Mesodermal cell (in vitro differentiated cells): ENCODE measurements at regions not wholly inside any gene's neighbourhood (a gene's known extent, or its start where the extent isn't known, plus 50 kb on each side); places are given as distances from the start of the nearest gene placed in this dataset.
A peak's percentile ranks its signal among the peaks of the same experiment; 100 is the strongest.
"Not testable (repeated sequence)": the region's sequence is repeated elsewhere in the genome, so short reads cannot be mapped to it uniquely, and the experiment has no call there.

Experiments used
- H3K27ac ChIP-seq: 2 replicates; pipeline ENCODE4 v1.7.0; 2013; ENCODE audit warnings: mild to moderate bottlenecking, low read depth, low read length, moderate library complexity; ENCODE audit not compliant: severe bottlenecking
- H3K36me3 ChIP-seq: 2 replicates; pipeline ENCODE4 v1.7.1; 2013; ENCODE audit warnings: mild to moderate bottlenecking, low read length, moderate library complexity; ENCODE audit not compliant: control insufficient read depth, insufficient read depth
- H3K4me1 ChIP-seq: one replicate; pipeline ENCODE4 v1.7.1; 2013; ENCODE audit warnings: mild to moderate bottlenecking, low read length; ENCODE audit not compliant: insufficient read depth, control insufficient read depth, poor library complexity, severe bottlenecking
- H3K4me3 ChIP-seq: 2 replicates; pipeline ENCODE4 v1.7.0; 2013; ENCODE audit warnings: low read length, control low read depth, mild to moderate bottlenecking; ENCODE audit not compliant: insufficient read depth, poor library complexity, severe bottlenecking; ENCODE audit errors: extremely low read depth
- H3K9me3 ChIP-seq: 2 replicates; pipeline ENCODE4 v1.7.1; 2013; ENCODE audit warnings: mild to moderate bottlenecking, low read length, moderate library complexity; ENCODE audit not compliant: control insufficient read depth
- WGBS, 2 experiments: methylation state at CpG; one replicate each; pipeline ENCODE4 v1.1.5; 2013; ENCODE audit warnings: missing lambda C conversion rate in 2 of 2; ENCODE audit not compliant: insufficient coverage in 2 of 2; 5-methylcytosine and 5-hydroxymethylcytosine counted together

DNA sequence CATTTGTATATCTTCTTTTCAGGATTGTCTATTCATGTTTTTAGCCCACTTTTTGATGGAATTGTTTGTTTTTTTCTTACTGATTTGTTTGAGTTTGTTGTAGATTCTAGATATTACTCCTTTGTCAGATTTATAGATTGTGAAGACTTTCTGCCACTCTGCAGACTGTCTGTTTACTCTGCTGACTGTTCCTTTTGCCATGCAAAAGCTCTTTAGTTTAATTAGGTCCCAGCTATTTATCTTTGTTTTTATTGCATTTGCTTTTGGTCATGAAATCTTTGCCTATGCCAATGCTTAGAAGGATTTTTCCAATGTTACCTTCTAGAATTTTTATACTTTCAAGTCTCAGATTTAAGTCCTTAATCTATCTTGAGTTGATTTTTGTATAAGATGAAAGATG is 564.0 kb upstream of the NECTIN3 start:
- H3K4me3 ChIP-seq, H3K36me3 ChIP-seq, H3K9me3 ChIP-seq, H3K27ac ChIP-seq, H3K4me1 ChIP-seq: not testable (repeated sequence)

DNA sequence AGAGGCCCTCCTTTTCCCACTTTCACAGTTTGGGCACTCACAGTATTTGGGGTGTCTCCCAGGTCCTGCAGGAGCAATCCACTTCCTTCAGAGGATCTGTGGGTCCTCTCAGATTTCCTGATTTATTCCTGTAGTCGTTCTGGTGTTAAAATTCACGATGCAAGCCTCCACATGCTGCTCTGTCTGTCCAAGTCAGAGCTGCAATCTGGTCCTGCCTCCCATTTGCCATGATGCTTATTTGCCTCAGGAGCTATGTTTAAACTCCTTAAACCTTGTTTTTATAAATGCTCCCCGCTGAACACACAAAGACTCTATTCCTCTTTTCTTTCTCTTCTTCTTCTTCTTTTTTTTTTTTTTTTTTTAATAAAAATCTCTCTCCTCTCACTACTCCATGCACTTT is 558.7 kb upstream of the NECTIN3 start:
- Histone ChIP-seq H3K36me3 (no peaks in the 10 kb centered on the region), H3K4me1 (no peaks in the 10 kb centered on the region), H3K4me3 (no peak overlapping the region), H3K9me3 (no peaks in the 10 kb centered on the region), H3K27ac (no peak overlapping the region)
- 90 to 91% methylated on average over 3 of the region's 3 CpGs for WGBS, 2 experiments

DNA sequence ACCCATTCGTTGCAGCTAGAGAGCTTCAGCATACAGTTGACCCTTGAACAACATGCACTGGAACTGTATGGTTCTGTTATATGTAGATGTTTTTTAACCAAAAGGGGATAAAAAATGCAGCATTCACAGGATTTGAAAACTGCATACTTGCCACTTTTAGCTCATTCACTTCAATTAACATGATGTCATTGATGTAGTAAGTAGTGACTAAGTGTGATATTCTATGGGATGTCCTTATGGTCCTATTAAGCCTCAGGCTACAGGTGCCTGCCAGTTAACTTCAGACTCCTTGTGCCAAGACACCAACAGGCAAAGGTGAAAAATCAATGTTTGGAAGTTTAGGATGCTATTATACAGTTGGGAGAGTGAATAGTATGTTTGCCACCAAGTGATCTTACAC is 553.6 kb upstream of the NECTIN3 start:
- Histone ChIP-seq H3K4me3 (no peak overlapping the region), H3K36me3 (no peaks in the 10 kb centered on the region), H3K4me1 (no peaks in the 10 kb centered on the region), H3K9me3 (no peaks in the 10 kb centered on the region), H3K27ac (no peak overlapping the region)
- WGBS, 2 experiments, result 100% methylated on average over 1 of the region's 1 CpG; no CpG with 5 or more reads in 1 of the 2 experiments

DNA sequence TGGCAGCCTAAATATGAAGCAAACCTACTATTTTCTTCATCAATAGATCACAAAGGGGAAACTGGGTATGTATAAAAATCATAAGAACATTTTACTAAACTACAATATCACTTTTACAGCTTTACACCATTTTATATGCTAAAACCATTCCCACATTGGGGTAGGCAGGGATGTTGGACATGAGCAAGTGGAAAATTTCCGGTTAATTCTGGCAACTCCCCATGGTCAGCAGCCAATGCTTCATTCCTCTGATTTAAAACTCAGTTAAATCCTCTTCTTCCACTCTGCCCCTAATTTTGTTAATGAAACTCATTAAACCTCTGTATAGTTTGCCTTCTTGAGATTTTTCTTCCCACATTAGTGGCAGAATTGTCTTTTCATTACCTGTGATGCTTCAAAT is 552.5 kb upstream of the NECTIN3 start:
- WGBS, 2 experiments, result no CpG with 5 or more reads among the region's 1 CpG
- no peak overlapping the region for H3K4me3 ChIP-seq

DNA sequence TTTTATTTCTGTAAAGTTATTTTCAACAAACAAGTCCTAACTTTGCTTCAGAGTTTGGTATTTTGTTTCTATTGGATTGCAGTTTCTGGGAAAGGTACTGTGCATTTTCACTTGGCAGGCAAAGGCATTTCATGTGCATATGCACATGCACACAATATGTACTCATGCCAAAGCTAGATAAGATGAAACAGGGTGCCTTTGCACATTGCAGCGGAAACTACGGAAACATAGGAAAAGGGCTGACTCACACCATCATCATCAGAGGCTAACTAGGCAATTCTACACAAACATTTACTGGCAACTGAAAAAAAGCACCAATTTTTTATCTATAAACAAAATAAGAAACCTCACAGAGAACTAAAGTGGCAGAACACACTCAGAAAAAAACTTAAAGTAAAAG is 550.6 kb upstream of the NECTIN3 start:
- 90 to 100% methylated on average over 1 to 2 of the region's 2 CpGs for WGBS, 2 experiments

More for the DNA sequence above, 552.5 kb upstream of the NECTIN3 start:
- Histone ChIP-seq H3K27ac (no peak overlapping the region), H3K9me3 (no peaks in the 10 kb centered on the region), H3K4me1 (no peaks in the 10 kb centered on the region), H3K36me3 (no peaks in the 10 kb centered on the region)

DNA sequence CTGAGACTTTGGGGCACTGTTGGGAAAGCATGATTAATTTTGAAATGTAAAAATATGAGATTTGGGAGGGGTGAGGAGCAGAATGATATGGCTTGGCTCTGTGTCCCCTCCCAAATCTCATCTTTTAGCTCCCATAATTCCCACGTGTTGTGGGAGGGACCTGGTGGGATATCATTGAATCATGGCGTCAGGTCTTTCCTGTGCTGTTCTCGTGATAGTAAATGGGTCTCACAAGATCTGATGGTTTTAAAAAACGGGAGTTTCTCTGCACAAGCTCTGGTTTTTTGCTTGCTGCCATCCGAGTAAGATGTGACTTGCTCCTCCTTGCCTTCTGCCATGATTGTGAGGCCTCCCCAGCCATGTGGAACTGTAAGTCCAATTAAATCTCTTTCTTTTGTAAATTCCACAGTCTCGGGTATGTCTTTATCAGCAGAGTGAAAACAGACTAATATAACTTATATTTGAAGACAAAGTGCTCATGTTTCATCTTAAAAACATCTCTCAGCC is 546.0 kb upstream of the NECTIN3 start:
- 72% methylated on average over 4 of the region's 6 CpGs; no CpG with 5 or more reads in 1 of the 2 experiments for WGBS, 2 experiments
- H3K27ac ChIP-seq, H3K9me3 ChIP-seq, H3K4me3 ChIP-seq, H3K36me3 ChIP-seq: not testable (repeated sequence)
- peaks cover 13% of the 10 kb centered on the region for H3K4me1 ChIP-seq

More for the DNA sequence above, 550.6 kb upstream of the NECTIN3 start:
- H3K4me3 ChIP-seq, result no peak overlapping the region
- H3K27ac ChIP-seq, result peak overlapping the region; percentile 37
- H3K9me3 ChIP-seq, result no peaks in the 10 kb centered on the region
- no peaks in the 10 kb centered on the region for H3K4me1 ChIP-seq
- no peaks in the 10 kb centered on the region for H3K36me3 ChIP-seq

DNA sequence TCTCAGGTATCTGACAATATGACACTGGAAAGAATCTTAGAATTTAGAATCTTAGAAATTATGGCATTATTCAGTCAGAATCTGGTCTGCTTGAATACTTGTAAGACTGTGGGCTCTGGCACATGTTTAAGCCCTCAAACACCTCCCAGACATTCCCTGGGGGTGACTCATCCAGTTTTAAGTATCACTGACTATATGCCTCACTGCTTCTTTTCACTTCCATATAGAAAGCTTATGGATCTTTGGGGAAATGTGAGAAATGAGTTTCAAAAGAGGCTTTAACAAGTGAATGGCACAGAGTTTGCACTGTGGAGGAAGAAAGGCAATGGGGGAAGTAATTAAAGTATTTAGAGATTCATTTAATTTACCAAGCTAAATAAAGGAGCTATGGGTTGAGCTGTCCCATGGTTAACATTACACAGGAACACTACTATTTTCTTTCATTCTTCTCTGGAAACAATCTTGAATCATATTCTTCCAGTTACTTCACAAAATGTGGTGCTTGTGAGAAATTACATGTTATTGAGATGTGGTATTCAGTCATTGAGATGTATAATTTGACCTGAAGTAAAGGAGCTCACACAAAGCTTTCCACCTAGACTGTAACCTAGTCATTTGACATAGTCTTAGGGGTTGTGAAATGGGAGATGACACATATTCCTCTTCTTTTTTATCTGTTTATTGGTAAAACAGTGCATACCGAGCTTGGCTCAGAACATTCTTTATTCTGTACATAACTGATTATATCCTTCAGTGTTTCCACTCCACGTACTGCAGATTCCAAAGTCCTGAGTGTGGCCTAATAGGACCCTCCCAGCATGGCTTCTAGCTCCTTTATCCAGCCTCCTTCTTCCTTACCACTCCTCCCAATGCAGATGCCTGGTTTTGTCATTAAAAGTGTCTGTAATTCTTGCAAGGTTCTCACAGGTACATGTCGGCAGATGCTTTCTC is 544.6 kb upstream of the NECTIN3 start:
- Histone ChIP-seq H3K4me1 (peaks cover 13% of the 10 kb centered on the region), H3K4me3 (no peak overlapping the region), H3K27ac (peak overlapping the region; percentile 93), H3K9me3 (peaks cover 3% of the 10 kb centered on the region), H3K36me3 (no peaks in the 10 kb centered on the region)
- WGBS, 2 experiments, result 61 to 66% methylated on average over 2 of the region's 3 CpGs

DNA sequence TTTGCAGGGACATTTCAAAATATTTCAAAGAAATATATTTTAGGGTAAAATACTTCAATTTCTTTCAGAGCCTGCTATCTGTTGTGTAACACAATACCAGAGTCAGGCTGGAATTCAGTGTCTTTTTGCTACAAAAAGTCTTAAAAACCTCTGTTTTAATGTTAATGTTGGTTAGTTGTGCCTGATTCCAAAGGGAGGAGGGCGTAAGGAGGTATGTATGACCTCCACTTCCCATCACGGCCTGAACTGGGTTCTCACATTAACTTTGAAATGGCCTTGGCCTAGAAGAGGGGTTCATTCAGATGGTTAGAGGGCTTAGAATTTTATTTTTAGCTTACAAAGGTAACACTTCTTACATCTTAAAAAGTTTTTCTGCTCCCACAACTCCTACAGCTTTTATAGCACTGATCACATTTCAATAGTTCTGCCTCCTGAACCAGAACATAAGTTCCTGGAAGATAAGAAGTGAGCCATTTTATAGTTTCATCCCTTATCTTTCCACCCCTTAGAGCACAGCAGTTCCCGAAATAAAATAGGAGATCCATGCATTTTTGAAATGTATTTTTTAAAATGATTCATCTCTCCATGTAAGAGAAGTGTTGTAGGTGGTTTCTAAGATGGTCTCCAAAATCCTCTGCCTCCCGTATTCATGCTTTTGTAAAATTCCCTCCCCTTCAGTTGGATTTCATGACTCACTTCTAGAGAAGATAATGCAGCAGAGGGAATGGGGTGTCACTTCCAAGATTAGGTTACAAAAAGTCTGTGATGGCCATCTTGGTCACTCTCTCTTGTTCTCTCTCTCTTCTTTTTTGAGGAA is 543.1 kb upstream of the NECTIN3 start:
- no peak overlapping the region for H3K27ac ChIP-seq
- H3K9me3 ChIP-seq, result peaks cover 3% of the 10 kb centered on the region
- no peaks in the 10 kb centered on the region for H3K36me3 ChIP-seq
- no CpG with 5 or more reads among the region's 4 CpGs for WGBS, 2 experiments
- peaks cover 13% of the 10 kb centered on the region for H3K4me1 ChIP-seq
- no peak overlapping the region for H3K4me3 ChIP-seq

DNA sequence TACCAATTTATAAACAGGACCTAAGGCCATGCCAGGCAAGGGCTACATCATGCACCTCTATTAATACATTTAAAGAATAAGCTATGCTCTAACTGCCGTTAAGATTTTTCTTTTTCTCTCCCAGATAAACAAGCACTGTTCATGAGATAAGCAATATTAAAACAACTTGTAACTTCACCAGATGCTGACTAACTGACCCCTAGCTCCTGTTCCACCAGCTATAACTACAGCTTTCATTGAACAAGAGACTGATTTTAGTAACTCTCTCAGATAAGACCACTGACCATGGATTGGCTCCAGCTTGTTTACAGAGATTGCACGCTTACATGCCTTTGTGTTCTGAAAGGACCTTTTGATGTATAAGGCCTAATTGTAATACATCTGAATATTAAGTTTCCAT is 540.7 kb upstream of the NECTIN3 start:
- H3K27ac ChIP-seq, result no peak overlapping the region
- peaks cover 13% of the 10 kb centered on the region for H3K4me1 ChIP-seq
- H3K36me3 ChIP-seq, result no peaks in the 10 kb centered on the region
- H3K9me3 ChIP-seq, result peaks cover 6% of the 10 kb centered on the region
- WGBS, 2 experiments, result 92 to 100% methylated on average over 1 of the region's 2 CpGs
- H3K4me3 ChIP-seq, result no peak overlapping the region

DNA sequence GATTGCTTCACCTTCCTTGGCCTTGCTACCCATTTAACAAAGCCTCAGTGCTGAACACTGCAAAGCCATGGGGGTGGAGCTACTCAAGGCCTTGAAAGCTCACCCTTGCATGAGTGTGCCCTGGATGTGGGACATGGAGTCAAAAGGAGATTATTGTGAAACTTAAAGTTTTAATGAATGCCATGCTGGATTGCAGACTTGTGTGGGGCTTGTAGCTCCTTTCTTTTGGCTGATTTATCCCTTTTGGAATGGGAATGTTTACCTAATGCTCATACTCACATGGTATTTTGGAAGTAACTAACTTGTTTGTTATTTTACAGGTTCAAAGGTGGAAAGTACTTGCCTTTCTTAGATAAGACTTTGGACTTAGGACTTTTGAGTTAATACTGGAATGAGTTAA is 538.5 kb upstream of the NECTIN3 start:
- Histone ChIP-seq H3K9me3 (peaks cover 6% of the 10 kb centered on the region), H3K36me3 (no peaks in the 10 kb centered on the region), H3K27ac (no peak overlapping the region), H3K4me1 (peaks cover under 1% of the 10 kb centered on the region), H3K4me3 (no peak overlapping the region)
